ENCODE measurements at regions not wholly inside any gene's neighbourhood (a gene's known extent, or its start where the extent isn't known, plus 50 kb on each side); places are given as distances from the start of the nearest gene placed in this dataset.

- TF ChIP-seq ZNF384 (IDR thresholded peaks at IDR 0.05), result no peak
- no peak for TF ChIP-seq ELF4 (IDR thresholded peaks at IDR 0.05)
- no peak for TF ChIP-seq SUZ12 (IDR thresholded peaks at IDR 0.05)
- TF ChIP-seq FOXM1 (IDR thresholded peaks at IDR 0.05; ENCODE audit: borderline replicate concordance), result no peak
- TF ChIP-seq SP1 (IDR thresholded peaks at IDR 0.05), result no peak
- TF ChIP-seq NFRKB (IDR thresholded peaks at IDR 0.05), result no peak
- TF ChIP-seq HDGF (IDR thresholded peaks at IDR 0.05; ENCODE audit: borderline replicate concordance), result no peak
- TF ChIP-seq BHLHE40 (IDR thresholded peaks at IDR 0.05; ENCODE audit: borderline replicate concordance), result no peak
- no peak for TF ChIP-seq L3MBTL2 (conservative IDR thresholded peaks at IDR 0.05)
Observed at GRCh38 chr2:238975408-238975807, 127.5 kb downstream of the TWIST2 start.

Measured in HEK293T (cell line).